ENCODE measurements at regions not wholly inside any gene's neighbourhood (a gene's known extent, or its start where the extent isn't known, plus 50 kb on each side); places are given as distances from the start of the nearest gene placed in this dataset.

DNA sequence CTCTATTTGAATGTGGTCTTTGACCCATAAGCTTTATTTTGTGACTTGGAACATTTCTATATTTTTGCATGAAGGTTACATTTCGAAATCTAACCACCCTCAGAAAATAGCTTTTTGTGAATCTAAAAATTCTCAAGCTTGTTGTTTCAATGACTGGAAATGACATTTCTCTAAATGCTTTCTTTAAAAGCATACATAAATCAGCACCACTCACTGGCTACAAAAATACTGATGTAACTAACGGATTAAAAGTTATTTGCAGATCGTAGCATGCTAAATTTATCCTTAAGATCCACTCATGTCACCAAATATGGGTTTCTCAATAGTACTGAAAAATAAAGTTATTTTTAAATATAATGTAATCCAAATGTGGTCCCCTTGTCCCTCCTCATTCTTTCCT is 55.2 kb upstream of the ACAN start:
- H3K27ac Mint-ChIP-seq: no peak overlapping the region
- TF ChIP-seq NANOG (IDR thresholded peaks at IDR 0.05; ENCODE audit: borderline replicate concordance) (no peak), ZNF114 (CRISPR knock-in tag; IDR thresholded peaks at IDR 0.05) (no peak), JUNB (IDR thresholded peaks at IDR 0.05; ENCODE audit: unreplicated experiment) (no peak), STAT1 (IDR thresholded peaks at IDR 0.05; ENCODE audit: unreplicated experiment) (no peak)
- TF ChIP-seq, protein P1, sequence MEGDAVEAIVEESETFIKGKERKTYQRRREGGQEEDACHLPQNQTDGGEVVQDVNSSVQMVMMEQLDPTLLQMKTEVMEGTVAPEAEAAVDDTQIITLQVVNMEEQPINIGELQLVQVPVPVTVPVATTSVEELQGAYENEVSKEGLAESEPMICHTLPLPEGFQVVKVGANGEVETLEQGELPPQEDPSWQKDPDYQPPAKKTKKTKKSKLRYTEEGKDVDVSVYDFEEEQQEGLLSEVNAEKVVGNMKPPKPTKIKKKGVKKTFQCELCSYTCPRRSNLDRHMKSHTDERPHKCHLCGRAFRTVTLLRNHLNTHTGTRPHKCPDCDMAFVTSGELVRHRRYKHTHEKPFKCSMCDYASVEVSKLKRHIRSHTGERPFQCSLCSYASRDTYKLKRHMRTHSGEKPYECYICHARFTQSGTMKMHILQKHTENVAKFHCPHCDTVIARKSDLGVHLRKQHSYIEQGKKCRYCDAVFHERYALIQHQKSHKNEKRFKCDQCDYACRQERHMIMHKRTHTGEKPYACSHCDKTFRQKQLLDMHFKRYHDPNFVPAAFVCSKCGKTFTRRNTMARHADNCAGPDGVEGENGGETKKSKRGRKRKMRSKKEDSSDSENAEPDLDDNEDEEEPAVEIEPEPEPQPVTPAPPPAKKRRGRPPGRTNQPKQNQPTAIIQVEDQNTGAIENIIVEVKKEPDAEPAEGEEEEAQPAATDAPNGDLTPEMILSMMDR (conservative IDR thresholded peaks at IDR 0.05; ENCODE audit: low read depth in 2 of 2): no peak
- no peaks in the 10 kb centered on the region for H3K36me3 Mint-ChIP-seq (ENCODE audit: low read depth)
- H3K4me1 ChIP-seq (ENCODE audit: insufficient read depth): no peaks in the 10 kb centered on the region
- no peaks in the 10 kb centered on the region; the same call in 1 of the 2 replicates for H3F3A ChIP-seq (replicated peaks; ENCODE audit: low read depth)
- no peaks in the 10 kb centered on the region for H4K20me1 ChIP-seq (replicated peaks; ENCODE audit: insufficient read depth)
- no peak overlapping the region for H3K27ac ChIP-seq (ENCODE audit: low read depth)
- ATAC-seq: no peak
- no peak overlapping the region for H3K4me2 ChIP-seq
- no peaks in the 10 kb centered on the region for H3K36me3 ChIP-seq (ENCODE audit: insufficient read depth)
- DNase-seq (ENCODE audit: low spot score): no peak
- no peaks in the 10 kb centered on the region for H3K27me3 ChIP-seq (ENCODE audit: insufficient read depth)
- H3K79me2 ChIP-seq (replicated peaks; ENCODE audit: insufficient read depth): no peaks in the 10 kb centered on the region
- H3K27me3 Mint-ChIP-seq (ENCODE audit: insufficient read depth, low read depth, poor library complexity): peaks cover 4% of the 10 kb centered on the region
- H3K9me3 Mint-ChIP-seq: no peaks in the 10 kb centered on the region
- no peak overlapping the region for H3K4me3 Mint-ChIP-seq
- H2AFZ ChIP-seq: no peak overlapping the region
- no peak overlapping the region for H3K4me3 ChIP-seq
- H3K4me1 Mint-ChIP-seq: peaks cover 8% of the 10 kb centered on the region
- 0 out of 2 replicates have a peak, but pooled peaks cover 2% of the 10 kb centered on the region for H3K9me2 ChIP-seq (ENCODE audit: insufficient read depth)

DNA sequence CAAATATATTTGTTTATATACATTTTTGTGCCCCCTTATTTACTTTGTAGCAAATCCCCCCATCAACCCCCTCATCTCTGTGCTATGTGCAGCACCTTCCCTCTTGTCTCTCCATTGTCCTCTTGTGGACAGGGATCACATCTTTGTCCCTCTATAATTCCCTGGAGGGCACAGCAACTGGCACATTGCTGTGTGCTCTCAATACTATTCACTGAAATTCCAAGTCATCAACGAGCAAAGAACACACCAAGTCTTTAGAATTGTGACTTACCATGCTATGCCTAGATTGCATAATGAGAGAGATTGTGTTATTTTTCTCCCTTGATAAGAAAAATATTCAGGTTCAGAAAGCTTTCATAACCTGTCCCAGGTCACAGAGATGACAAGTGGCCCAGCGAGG is 54.6 kb upstream of the ACAN start:
- H3K27ac Mint-ChIP-seq: no peak overlapping the region
- Histone ChIP-seq H3K4me1 (ENCODE audit: insufficient read depth) (no peaks in the 10 kb centered on the region), H3F3A (replicated peaks; ENCODE audit: low read depth) (no peaks in the 10 kb centered on the region; the same call in 1 of the 2 replicates), H3K4me2 (no peak overlapping the region), H2AFZ (no peak overlapping the region), H3K27ac (ENCODE audit: low read depth) (no peak overlapping the region), H4K20me1 (replicated peaks; ENCODE audit: insufficient read depth) (no peaks in the 10 kb centered on the region), H3K36me3 (ENCODE audit: insufficient read depth) (no peaks in the 10 kb centered on the region), H3K79me2 (replicated peaks; ENCODE audit: insufficient read depth) (no peaks in the 10 kb centered on the region), H3K4me3 (no peak overlapping the region), H3K27me3 (ENCODE audit: insufficient read depth) (no peaks in the 10 kb centered on the region), H3K9me2 (ENCODE audit: insufficient read depth) (0 out of 2 replicates have a peak, but pooled peaks cover 2% of the 10 kb centered on the region)
- H3K36me3 Mint-ChIP-seq (ENCODE audit: low read depth): no peaks in the 10 kb centered on the region
- no peaks in the 10 kb centered on the region for H3K9me3 Mint-ChIP-seq
- DNase-seq (ENCODE audit: low spot score) (no peak), ATAC-seq (no peak)
- H3K4me1 Mint-ChIP-seq: peaks cover 8% of the 10 kb centered on the region
- TF ChIP-seq, protein P1 (conservative IDR thresholded peaks at IDR 0.05; ENCODE audit: low read depth in 2 of 2): no peak
- TF ChIP-seq NANOG (IDR thresholded peaks at IDR 0.05; ENCODE audit: borderline replicate concordance) (no peak), STAT1 (IDR thresholded peaks at IDR 0.05; ENCODE audit: unreplicated experiment) (no peak), CREB1 (CRISPR knock-in tag; IDR thresholded peaks at IDR 0.05; ENCODE audit: low read depth) (no peak)
- TF ChIP-seq, protein P2, sequence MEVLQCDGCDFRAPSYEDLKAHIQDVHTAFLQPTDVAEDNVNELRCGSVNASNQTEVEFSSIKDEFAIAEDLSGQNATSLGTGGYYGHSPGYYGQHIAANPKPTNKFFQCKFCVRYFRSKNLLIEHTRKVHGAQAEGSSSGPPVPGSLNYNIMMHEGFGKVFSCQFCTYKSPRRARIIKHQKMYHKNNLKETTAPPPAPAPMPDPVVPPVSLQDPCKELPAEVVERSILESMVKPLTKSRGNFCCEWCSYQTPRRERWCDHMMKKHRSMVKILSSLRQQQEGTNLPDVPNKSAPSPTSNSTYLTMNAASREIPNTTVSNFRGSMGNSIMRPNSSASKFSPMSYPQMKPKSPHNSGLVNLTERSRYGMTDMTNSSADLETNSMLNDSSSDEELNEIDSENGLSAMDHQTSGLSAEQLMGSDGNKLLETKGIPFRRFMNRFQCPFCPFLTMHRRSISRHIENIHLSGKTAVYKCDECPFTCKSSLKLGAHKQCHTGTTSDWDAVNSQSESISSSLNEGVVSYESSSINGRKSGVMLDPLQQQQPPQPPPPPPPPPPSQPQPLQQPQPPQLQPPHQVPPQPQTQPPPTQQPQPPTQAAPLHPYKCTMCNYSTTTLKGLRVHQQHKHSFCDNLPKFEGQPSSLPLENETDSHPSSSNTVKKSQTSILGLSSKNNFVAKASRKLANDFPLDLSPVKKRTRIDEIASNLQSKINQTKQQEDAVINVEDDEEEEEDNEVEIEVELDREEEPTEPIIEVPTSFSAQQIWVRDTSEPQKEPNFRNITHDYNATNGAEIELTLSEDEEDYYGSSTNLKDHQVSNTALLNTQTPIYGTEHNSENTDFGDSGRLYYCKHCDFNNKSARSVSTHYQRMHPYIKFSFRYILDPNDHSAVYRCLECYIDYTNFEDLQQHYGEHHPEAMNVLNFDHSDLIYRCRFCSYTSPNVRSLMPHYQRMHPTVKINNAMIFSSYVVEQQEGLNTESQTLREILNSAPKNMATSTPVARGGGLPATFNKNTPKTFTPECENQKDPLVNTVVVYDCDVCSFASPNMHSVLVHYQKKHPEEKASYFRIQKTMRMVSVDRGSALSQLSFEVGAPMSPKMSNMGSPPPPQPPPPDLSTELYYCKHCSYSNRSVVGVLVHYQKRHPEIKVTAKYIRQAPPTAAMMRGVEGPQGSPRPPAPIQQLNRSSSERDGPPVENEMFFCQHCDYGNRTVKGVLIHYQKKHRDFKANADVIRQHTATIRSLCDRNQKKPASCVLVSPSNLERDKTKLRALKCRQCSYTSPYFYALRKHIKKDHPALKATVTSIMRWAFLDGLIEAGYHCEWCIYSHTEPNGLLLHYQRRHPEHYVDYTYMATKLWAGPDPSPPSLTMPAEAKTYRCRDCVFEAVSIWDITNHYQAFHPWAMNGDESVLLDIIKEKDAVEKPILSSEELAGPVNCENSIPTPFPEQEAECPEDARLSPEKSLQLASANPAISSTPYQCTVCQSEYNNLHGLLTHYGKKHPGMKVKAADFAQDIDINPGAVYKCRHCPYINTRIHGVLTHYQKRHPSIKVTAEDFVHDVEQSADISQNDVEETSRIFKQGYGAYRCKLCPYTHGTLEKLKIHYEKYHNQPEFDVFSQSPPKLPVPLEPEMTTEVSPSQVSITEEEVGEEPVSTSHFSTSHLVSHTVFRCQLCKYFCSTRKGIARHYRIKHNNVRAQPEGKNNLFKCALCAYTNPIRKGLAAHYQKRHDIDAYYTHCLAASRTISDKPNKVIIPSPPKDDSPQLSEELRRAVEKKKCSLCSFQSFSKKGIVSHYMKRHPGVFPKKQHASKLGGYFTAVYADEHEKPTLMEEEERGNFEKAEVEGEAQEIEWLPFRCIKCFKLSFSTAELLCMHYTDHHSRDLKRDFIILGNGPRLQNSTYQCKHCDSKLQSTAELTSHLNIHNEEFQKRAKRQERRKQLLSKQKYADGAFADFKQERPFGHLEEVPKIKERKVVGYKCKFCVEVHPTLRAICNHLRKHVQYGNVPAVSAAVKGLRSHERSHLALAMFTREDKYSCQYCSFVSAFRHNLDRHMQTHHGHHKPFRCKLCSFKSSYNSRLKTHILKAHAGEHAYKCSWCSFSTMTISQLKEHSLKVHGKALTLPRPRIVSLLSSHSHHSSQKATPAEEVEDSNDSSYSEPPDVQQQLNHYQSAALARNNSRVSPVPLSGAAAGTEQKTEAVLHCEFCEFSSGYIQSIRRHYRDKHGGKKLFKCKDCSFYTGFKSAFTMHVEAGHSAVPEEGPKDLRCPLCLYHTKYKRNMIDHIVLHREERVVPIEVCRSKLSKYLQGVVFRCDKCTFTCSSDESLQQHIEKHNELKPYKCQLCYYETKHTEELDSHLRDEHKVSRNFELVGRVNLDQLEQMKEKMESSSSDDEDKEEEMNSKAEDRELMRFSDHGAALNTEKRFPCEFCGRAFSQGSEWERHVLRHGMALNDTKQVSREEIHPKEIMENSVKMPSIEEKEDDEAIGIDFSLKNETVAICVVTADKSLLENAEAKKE (CRISPR knock-in tag; IDR thresholded peaks at IDR 0.05): no peak
- TF ChIP-seq, protein P3, sequence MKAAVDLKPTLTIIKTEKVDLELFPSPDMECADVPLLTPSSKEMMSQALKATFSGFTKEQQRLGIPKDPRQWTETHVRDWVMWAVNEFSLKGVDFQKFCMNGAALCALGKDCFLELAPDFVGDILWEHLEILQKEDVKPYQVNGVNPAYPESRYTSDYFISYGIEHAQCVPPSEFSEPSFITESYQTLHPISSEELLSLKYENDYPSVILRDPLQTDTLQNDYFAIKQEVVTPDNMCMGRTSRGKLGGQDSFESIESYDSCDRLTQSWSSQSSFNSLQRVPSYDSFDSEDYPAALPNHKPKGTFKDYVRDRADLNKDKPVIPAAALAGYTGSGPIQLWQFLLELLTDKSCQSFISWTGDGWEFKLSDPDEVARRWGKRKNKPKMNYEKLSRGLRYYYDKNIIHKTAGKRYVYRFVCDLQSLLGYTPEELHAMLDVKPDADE (IDR thresholded peaks at IDR 0.05): no peak
- no peak overlapping the region for H3K4me3 Mint-ChIP-seq
- H3K27me3 Mint-ChIP-seq (ENCODE audit: insufficient read depth, low read depth, poor library complexity): peaks cover 6% of the 10 kb centered on the region

Measured in GM23338 (cell line).